Ishikawa (cell line): ENCODE measurements at regions not wholly inside any gene's neighbourhood (a gene's known extent, or its start where the extent isn't known, plus 50 kb on each side); places are given as distances from the start of the nearest gene placed in this dataset.

Experiments
- CEBPB ChIP-seq: IDR thresholded peaks from 2 replicates; pipeline ENCODE4 v1.6.1; 2012
- CREB1 ChIP-seq: IDR thresholded peaks from 2 replicates; pipeline ENCODE4 v1.6.1; 2012; ENCODE audit warnings: low read depth
- EGR1 ChIP-seq: IDR thresholded peaks from 2 replicates; pipeline ENCODE4 v1.6.1; 2012
- EP300 ChIP-seq: IDR thresholded peaks from 2 replicates; pipeline ENCODE4 v1.6.1; 2012; ENCODE audit warnings: borderline replicate concordance
- FOXM1 ChIP-seq: IDR thresholded peaks from 2 replicates; pipeline ENCODE4 v1.6.1; 2012; ENCODE audit warnings: low read depth, borderline replicate concordance
- NFIC ChIP-seq: IDR thresholded peaks from 2 replicates; pipeline ENCODE4 v1.6.1; 2012
- RAD21 ChIP-seq: IDR thresholded peaks from 2 replicates; pipeline ENCODE4 v1.6.1; 2012; ENCODE audit warnings: low read depth
- REST ChIP-seq: IDR thresholded peaks from 2 replicates; pipeline ENCODE4 v1.6.1; 2012; ENCODE audit warnings: low read depth, mild to moderate bottlenecking
- TAF1 ChIP-seq: IDR thresholded peaks from 2 replicates; pipeline ENCODE4 v1.6.1; 2012; ENCODE audit warnings: low read depth, mild to moderate bottlenecking
- TCF12 ChIP-seq: IDR thresholded peaks from 2 replicates; pipeline ENCODE4 v1.6.1; 2012; ENCODE audit warnings: low read depth
- TEAD4 ChIP-seq: IDR thresholded peaks from 2 replicates; pipeline ENCODE4 v1.6.1; 2012
- USF1 ChIP-seq: IDR thresholded peaks from 2 replicates; pipeline ENCODE4 v1.6.1; 2012
- YY1 ChIP-seq: IDR thresholded peaks from 2 replicates; pipeline ENCODE4 v1.6.1; 2012; ENCODE audit warnings: low read depth
- ZBTB7A ChIP-seq: IDR thresholded peaks from 2 replicates; pipeline ENCODE4 v1.6.1; 2012; ENCODE audit warnings: low read depth
- TF ChIP-seq, protein P1 (sequence below): IDR thresholded peaks from 2 replicates; pipeline ENCODE4 v1.6.1; 2012

GRCh38 chr9:117828466-117828865 lies 124.3 kb downstream of the TLR4 start:
- no peak for TF ChIP-seq RAD21
- TF ChIP-seq REST = no peak
- no peak for TF ChIP-seq EP300
- TF ChIP-seq, protein P1, sequence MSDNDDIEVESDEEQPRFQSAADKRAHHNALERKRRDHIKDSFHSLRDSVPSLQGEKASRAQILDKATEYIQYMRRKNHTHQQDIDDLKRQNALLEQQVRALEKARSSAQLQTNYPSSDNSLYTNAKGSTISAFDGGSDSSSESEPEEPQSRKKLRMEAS = no peak
- no peak for TF ChIP-seq YY1
- TF ChIP-seq TAF1 = no peak
- no peak for TF ChIP-seq ZBTB7A

- TF ChIP-seq CEBPB (no peak), EGR1 (no peak)
Observed at GRCh38 chr9:117835798-117836197, 131.6 kb downstream of the TLR4 start.

- no peak for TF ChIP-seq RAD21
- TF ChIP-seq TEAD4 = no peak
- no peak for TF ChIP-seq TAF1
- no peak for TF ChIP-seq USF1
- no peak for TF ChIP-seq EGR1
- TF ChIP-seq NFIC = no peak
- TF ChIP-seq CREB1 = no peak
- no peak for TF ChIP-seq TCF12
- no peak for TF ChIP-seq REST
- no peak for TF ChIP-seq YY1
- no peak for TF ChIP-seq FOXM1
- no peak for TF ChIP-seq ZBTB7A
- TF ChIP-seq, protein P1 = no peak
- TF ChIP-seq EP300 = no peak
- TF ChIP-seq CEBPB = no peak
Observed at GRCh38 chr9:117839862-117840261, 135.7 kb downstream of the TLR4 start.

DNA sequence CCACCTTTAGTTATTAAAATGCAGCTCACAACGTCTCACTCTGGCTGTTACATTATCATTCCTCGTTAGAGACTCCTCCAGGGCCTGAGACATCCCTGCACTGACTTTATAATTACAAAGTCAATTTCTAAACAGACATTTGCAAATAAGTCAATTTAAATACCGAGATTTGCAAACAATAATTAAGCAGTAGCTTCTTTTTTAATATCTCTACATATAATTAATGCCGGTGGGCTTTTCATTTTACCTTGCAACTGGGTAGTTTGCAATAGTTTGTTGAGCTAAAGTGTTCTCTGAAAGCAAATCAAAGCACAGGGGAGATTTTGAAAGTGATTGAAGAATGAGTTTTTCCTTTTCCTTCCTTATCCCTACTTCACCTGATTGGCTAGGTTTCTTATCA lies 154.4 kb downstream of the TLR4 start:
- TF ChIP-seq YY1 (no peak), RAD21 (no peak), EP300 (no peak), TAF1 (no peak), FOXM1 (no peak), CEBPB (no peak)
- TF ChIP-seq, protein P1 = no peak

DNA sequence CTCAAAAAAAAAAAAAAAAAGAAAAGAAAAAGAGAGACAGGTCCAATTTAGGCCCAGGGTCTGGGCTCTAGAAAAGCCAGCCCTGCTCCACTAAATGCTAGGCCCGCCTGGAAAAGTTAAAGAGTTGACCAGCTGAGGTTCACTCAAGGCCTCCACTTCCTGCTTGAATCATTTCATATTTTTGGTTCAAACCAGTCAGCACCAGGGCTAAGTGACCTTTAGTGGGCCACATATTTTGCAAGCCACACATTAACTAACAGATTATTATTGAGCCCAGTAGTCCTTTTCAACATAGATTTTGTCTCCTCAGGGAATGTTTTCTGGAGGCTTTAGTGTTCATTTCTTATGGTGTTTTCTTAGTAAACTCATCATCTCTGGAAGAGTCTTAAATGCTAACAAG lies 156.6 kb downstream of the TLR4 start:
- TF ChIP-seq NFIC (no peak), TAF1 (no peak), TCF12 (no peak), EGR1 (no peak), REST (no peak), TEAD4 (no peak), USF1 (no peak), CEBPB (no peak), YY1 (no peak), RAD21 (no peak)
- TF ChIP-seq, protein P1 = no peak
